ENCODE measurements at regions not wholly inside any gene's neighbourhood (a gene's known extent, or its start where the extent isn't known, plus 50 kb on each side); places are given as distances from the start of the nearest gene placed in this dataset.

- TF ChIP-seq, protein P1, sequence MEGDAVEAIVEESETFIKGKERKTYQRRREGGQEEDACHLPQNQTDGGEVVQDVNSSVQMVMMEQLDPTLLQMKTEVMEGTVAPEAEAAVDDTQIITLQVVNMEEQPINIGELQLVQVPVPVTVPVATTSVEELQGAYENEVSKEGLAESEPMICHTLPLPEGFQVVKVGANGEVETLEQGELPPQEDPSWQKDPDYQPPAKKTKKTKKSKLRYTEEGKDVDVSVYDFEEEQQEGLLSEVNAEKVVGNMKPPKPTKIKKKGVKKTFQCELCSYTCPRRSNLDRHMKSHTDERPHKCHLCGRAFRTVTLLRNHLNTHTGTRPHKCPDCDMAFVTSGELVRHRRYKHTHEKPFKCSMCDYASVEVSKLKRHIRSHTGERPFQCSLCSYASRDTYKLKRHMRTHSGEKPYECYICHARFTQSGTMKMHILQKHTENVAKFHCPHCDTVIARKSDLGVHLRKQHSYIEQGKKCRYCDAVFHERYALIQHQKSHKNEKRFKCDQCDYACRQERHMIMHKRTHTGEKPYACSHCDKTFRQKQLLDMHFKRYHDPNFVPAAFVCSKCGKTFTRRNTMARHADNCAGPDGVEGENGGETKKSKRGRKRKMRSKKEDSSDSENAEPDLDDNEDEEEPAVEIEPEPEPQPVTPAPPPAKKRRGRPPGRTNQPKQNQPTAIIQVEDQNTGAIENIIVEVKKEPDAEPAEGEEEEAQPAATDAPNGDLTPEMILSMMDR (IDR thresholded peaks at IDR 0.05) = no peak
- TF ChIP-seq POLR2A (IDR thresholded peaks at IDR 0.05) = no peak
These were observed 124.3 kb upstream of the IRX5 start for GRCh38 chr16:54806378-54806777.
